SK-N-SH (cell line): ENCODE measurements at regions not wholly inside any gene's neighbourhood (a gene's known extent, or its start where the extent isn't known, plus 50 kb on each side); places are given as distances from the start of the nearest gene placed in this dataset.
A peak's percentile ranks its signal among the peaks of the same experiment; 100 is the strongest.

ENCODE experiments used
- CTCF ChIA-PET: fragments of 300-600, 350-600 bp; formaldehyde crosslinking; extraction: SDS; loops from one replicate; lab custom pipeline; 2021; lab: Yijun Ruan, JAX
- POLR2A ChIA-PET: fragments of 350-600 bp; sonication (Branson Sonifier 250); formaldehyde crosslinking; extraction: SDS; loops from one replicate; lab custom pipeline; 2020; ENCODE audit warnings: antibody characterized with exemption, inconsistent platforms; lab: Yijun Ruan, JAX
- DNase-seq: peaks from one replicate; pipeline ENCODE4 v3.0.0; 2012
- H2AFZ ChIP-seq: fragments of 200-600 bp; sonication (generic); 2 replicates; pipeline ENCODE4 v1.8.1; 2016; ENCODE audit warnings: antibody characterized with exemption, mild to moderate bottlenecking, low read depth
- H3F3A ChIP-seq: fragments of 200-600 bp; sonication (generic); replicated peaks from 2 replicates; pipeline ENCODE3; 2016; ENCODE audit warnings: antibody characterized with exemption, mild to moderate bottlenecking; ENCODE audit not compliant: insufficient read depth
- H3K27ac ChIP-seq, 2 experiments: fragments of 200-500 bp in 1 of 2; fragments of 200-600 bp in 1 of 2; sonication (Bioruptor generic) in 1 of 2; sonication (generic), shearing (Covaris generic) in 1 of 2; 2 replicates each; pipeline versions ENCODE4 v1.5.1 to v1.6.1; 2014 to 2016; ENCODE audit warnings: low read depth in 2 of 2, inconsistent platforms in 1 of 2, low read length in 1 of 2, mild to moderate bottlenecking in 1 of 2, mixed read lengths in 1 of 2
- H3K27me3 ChIP-seq: fragments of 200-600 bp; sonication (generic), shearing (Covaris generic); 2 replicates; pipeline ENCODE4 v1.6.1; 2016; ENCODE audit warnings: mixed run types; ENCODE audit not compliant: insufficient read depth
- H3K36me3 ChIP-seq, 2 experiments: fragments of 200-500 bp in 1 of 2; fragments of 200-600 bp in 1 of 2; sonication (Bioruptor generic) in 1 of 2; sonication (generic) in 1 of 2; replicated peaks in 1 of 2; 2 replicates each; pipeline versions ENCODE3 to v1.5.1; 2014 to 2016; ENCODE audit warnings: low read length in 1 of 2, mild to moderate bottlenecking in 1 of 2; ENCODE audit not compliant: insufficient read depth in 2 of 2, control insufficient read depth in 1 of 2
- H3K4me1 ChIP-seq, 2 experiments: fragments of 200-500 bp in 1 of 2; fragments of 200-600 bp in 1 of 2; sonication (Bioruptor generic) in 1 of 2; sonication (generic), shearing (Covaris generic) in 1 of 2; 2 replicates each; pipeline versions ENCODE4 v1.5.1 to v1.6.1; 2014 to 2016; ENCODE audit warnings: low read depth in 1 of 2, low read length in 1 of 2, mixed run types in 1 of 2; ENCODE audit not compliant: insufficient read depth in 2 of 2, control insufficient read depth in 1 of 2
- H3K4me2 ChIP-seq: fragments of 200-600 bp; sonication (generic), shearing (Covaris generic); 2 replicates; pipeline ENCODE4 v1.6.1; 2017; ENCODE audit warnings: mixed run types
- H3K4me3 ChIP-seq, 2 experiments: fragments of 200-500 bp in 1 of 2; fragments of 200-600 bp in 1 of 2; sonication (Bioruptor generic) in 1 of 2; sonication (generic), shearing (Covaris generic) in 1 of 2; 2 replicates each; pipeline versions ENCODE4 v1.5.1 to v1.8.1; 2014 to 2016; ENCODE audit warnings: low read depth in 2 of 2, inconsistent platforms in 1 of 2, low read length in 1 of 2, mild to moderate bottlenecking in 1 of 2, mixed read lengths in 1 of 2, moderate library complexity in 1 of 2
- H3K79me2 ChIP-seq: fragments of 200-600 bp; sonication (generic); 2 replicates; pipeline ENCODE4 v1.8.1; 2017; ENCODE audit warnings: mild to moderate bottlenecking; ENCODE audit not compliant: insufficient read depth
- H3K9ac ChIP-seq: fragments of 200-600 bp; sonication (generic); 2 replicates; pipeline ENCODE4 v1.6.1; 2017; ENCODE audit warnings: mixed run types
- H3K9me2 ChIP-seq: fragments of 200-600 bp; sonication (generic); 2 replicates; pipeline ENCODE4 v1.6.1; 2017; ENCODE audit warnings: mixed run types
- H3K9me3 ChIP-seq: fragments of 200-600 bp; sonication (generic); 2 replicates; pipeline ENCODE4 v1.6.1; 2017; ENCODE audit warnings: mixed run types, mild to moderate bottlenecking, moderate library complexity
- H4K20me1 ChIP-seq: fragments of 200-600 bp; sonication (generic); 2 replicates; pipeline ENCODE4 v1.6.1; 2017; ENCODE audit warnings: mild to moderate bottlenecking, mixed run types; ENCODE audit not compliant: insufficient read depth
- CHD2 ChIP-seq: fragments of 150-350 bp; IDR thresholded peaks from 2 replicates; pipeline ENCODE4 v1.6.1; 2018; ENCODE audit warnings: low read length; ENCODE audit not compliant: partially characterized antibody
- EP300 ChIP-seq, 2 experiments: IDR thresholded peaks; 2 replicates each; pipeline versions ENCODE4 v1.4.0 to v1.6.1; 2012; ENCODE audit warnings: borderline replicate concordance in 1 of 2, low read depth in 1 of 2, low read length in 1 of 2
- EZH2phosphoT487 ChIP-seq: fragments of 200-600 bp; sonication (generic); IDR thresholded peaks from 2 replicates; pipeline ENCODE4 v1.6.1; 2017; ENCODE audit warnings: low read depth, mixed run types, mild to moderate bottlenecking, antibody characterized with exemption, moderate library complexity, borderline replicate concordance
- FOXJ3 ChIP-seq: sonication (generic); formaldehyde crosslinking; IDR thresholded peaks from 2 replicates; pipeline ENCODE4 v1.5.1; 2020; ENCODE audit warnings: mild to moderate bottlenecking, missing genetic modification reagents
- GABPA ChIP-seq: IDR thresholded peaks from 2 replicates; pipeline ENCODE4 v1.4.0; 2012; ENCODE audit warnings: low read depth, mild to moderate bottlenecking
- JUND ChIP-seq: IDR thresholded peaks from 2 replicates; pipeline ENCODE4 v1.4.0; 2012
- MXI1 ChIP-seq: IDR thresholded peaks from 2 replicates; pipeline ENCODE4 v1.6.1; 2012; ENCODE audit warnings: mild to moderate bottlenecking, low read depth, low read length, improper control_type of control experiment
- NFIC ChIP-seq: IDR thresholded peaks from 2 replicates; pipeline ENCODE4 v1.4.0; 2012; ENCODE audit warnings: borderline replicate concordance
- NRF1 ChIP-seq: IDR thresholded peaks from 2 replicates; pipeline ENCODE4 v1.6.1; 2012; ENCODE audit warnings: low read depth, mild to moderate bottlenecking, low read length
- RAD21 ChIP-seq: IDR thresholded peaks from 2 replicates; pipeline ENCODE4 v1.6.1; 2012; ENCODE audit warnings: mild to moderate bottlenecking, low read length
- RCOR1 ChIP-seq: fragments of 150-350 bp; IDR thresholded peaks from 2 replicates; pipeline ENCODE4 v1.6.1; 2017; ENCODE audit warnings: antibody characterized with exemption, low read length
- SIN3A ChIP-seq: IDR thresholded peaks from 2 replicates; pipeline ENCODE4 v1.6.1; 2012; ENCODE audit warnings: low read depth, mild to moderate bottlenecking, low read length, moderate library complexity, borderline replicate concordance
- SMC3 ChIP-seq: IDR thresholded peaks from 2 replicates; pipeline ENCODE4 v1.6.1; 2012; ENCODE audit warnings: low read depth, low read length, improper control_type of control experiment
- TCF12 ChIP-seq: IDR thresholded peaks from 2 replicates; pipeline ENCODE4 v1.4.0; 2012
- WGBS: methylation state at CpG from one replicate; pipeline ENCODE4 v1.1.6; 2017; ENCODE audit warnings: low lambda C conversion rate; 5-methylcytosine and 5-hydroxymethylcytosine counted together
- TF ChIP-seq, protein P1 (sequence below): fragments of 200-600 bp; sonication (generic); IDR thresholded peaks from 2 replicates; pipeline ENCODE4 v1.6.1; 2017; ENCODE audit warnings: antibody characterized with exemption, mild to moderate bottlenecking, moderate library complexity
- TF ChIP-seq, protein P2 (sequence below): IDR thresholded peaks from 2 replicates; pipeline ENCODE4; 2012
- TF ChIP-seq, protein P3 (sequence below): IDR thresholded peaks from 2 replicates; pipeline ENCODE4 v1.4.0; 2012; ENCODE audit warnings: low read depth, borderline replicate concordance
- TF ChIP-seq, protein P4 (sequence below): fragments of 150-350 bp; IDR thresholded peaks from 2 replicates; pipeline ENCODE4 v1.6.1; 2017; ENCODE audit warnings: antibody characterized with exemption, low read length, low read depth, borderline replicate concordance

DNA sequence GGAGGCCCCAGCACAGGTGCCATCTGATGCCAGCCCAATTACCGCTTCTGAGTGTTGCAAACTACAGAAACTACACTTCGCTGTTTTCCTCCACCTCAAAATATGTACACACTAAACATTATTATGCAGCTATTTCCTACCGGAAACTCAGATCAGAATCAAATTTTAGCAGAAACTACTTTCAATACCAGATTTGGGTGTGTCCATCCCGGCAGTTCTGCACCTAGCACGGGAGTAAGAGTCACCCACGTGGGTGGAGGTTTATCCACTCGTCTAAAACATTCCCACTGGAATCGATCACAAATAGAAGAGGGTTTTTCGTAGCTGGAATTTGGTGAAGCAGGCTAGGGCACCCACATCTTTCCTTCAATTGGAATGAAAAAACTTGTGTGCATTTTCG lies 214.4 kb upstream of the PRKCQ start:
- H3K79me2 ChIP-seq = no peaks in the 10 kb centered on the region
- no peaks in the 10 kb centered on the region for H3K36me3 ChIP-seq
- H3K9me3 ChIP-seq = no peaks in the 10 kb centered on the region
- WGBS = 42% methylated on average over 10 of the region's 10 CpGs
- H3K4me3 ChIP-seq = no peak overlapping the region
- ChIA-PET CTCF (no interaction called here), POLR2A (no interaction called here)
- DNase-seq = no peak
- H3K27ac ChIP-seq = no peak overlapping the region
- no peaks in the 10 kb centered on the region for H3K4me1 ChIP-seq
- H2AFZ ChIP-seq = peak overlapping the region; percentile 72; the same call in 1 of the 2 replicates
- no peak overlapping the region for H3K9ac ChIP-seq
- no peak for TF ChIP-seq RAD21
- no peak for TF ChIP-seq SIN3A
- TF ChIP-seq, protein P1, sequence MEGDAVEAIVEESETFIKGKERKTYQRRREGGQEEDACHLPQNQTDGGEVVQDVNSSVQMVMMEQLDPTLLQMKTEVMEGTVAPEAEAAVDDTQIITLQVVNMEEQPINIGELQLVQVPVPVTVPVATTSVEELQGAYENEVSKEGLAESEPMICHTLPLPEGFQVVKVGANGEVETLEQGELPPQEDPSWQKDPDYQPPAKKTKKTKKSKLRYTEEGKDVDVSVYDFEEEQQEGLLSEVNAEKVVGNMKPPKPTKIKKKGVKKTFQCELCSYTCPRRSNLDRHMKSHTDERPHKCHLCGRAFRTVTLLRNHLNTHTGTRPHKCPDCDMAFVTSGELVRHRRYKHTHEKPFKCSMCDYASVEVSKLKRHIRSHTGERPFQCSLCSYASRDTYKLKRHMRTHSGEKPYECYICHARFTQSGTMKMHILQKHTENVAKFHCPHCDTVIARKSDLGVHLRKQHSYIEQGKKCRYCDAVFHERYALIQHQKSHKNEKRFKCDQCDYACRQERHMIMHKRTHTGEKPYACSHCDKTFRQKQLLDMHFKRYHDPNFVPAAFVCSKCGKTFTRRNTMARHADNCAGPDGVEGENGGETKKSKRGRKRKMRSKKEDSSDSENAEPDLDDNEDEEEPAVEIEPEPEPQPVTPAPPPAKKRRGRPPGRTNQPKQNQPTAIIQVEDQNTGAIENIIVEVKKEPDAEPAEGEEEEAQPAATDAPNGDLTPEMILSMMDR = no peak
- no peak for TF ChIP-seq EP300 (IDR thresholded peaks at IDR 0.05; ENCODE audit: borderline replicate concordance in 1 of 2, low read depth in 1 of 2, low read length in 1 of 2)
- no peak for TF ChIP-seq EZH2phosphoT487
- no peak for TF ChIP-seq GABPA
- TF ChIP-seq, protein P2, sequence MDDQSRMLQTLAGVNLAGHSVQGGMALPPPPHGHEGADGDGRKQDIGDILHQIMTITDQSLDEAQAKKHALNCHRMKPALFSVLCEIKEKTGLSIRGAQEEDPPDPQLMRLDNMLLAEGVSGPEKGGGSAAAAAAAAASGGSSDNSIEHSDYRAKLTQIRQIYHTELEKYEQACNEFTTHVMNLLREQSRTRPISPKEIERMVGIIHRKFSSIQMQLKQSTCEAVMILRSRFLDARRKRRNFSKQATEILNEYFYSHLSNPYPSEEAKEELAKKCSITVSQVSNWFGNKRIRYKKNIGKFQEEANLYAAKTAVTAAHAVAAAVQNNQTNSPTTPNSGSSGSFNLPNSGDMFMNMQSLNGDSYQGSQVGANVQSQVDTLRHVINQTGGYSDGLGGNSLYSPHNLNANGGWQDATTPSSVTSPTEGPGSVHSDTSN = no peak
- no peak for TF ChIP-seq SMC3
- TF ChIP-seq JUND = no peak
- TF ChIP-seq CHD2 = no peak
- TF ChIP-seq, protein P3, sequence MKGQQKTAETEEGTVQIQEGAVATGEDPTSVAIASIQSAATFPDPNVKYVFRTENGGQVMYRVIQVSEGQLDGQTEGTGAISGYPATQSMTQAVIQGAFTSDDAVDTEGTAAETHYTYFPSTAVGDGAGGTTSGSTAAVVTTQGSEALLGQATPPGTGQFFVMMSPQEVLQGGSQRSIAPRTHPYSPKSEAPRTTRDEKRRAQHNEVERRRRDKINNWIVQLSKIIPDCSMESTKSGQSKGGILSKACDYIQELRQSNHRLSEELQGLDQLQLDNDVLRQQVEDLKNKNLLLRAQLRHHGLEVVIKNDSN = no peak
- TF ChIP-seq MXI1 = no peak
- no peak for TF ChIP-seq TCF12
- no peak for TF ChIP-seq FOXJ3 (CRISPR knock-in tag)
- TF ChIP-seq RCOR1 = no peak
- TF ChIP-seq, protein P4, sequence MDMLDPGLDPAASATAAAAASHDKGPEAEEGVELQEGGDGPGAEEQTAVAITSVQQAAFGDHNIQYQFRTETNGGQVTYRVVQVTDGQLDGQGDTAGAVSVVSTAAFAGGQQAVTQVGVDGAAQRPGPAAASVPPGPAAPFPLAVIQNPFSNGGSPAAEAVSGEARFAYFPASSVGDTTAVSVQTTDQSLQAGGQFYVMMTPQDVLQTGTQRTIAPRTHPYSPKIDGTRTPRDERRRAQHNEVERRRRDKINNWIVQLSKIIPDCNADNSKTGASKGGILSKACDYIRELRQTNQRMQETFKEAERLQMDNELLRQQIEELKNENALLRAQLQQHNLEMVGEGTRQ = no peak
- no peak for TF ChIP-seq NRF1
- no peak for TF ChIP-seq NFIC
- no peaks in the 10 kb centered on the region for H3F3A ChIP-seq
- H3K4me2 ChIP-seq = no peak overlapping the region
- no peaks in the 10 kb centered on the region for H3K9me2 ChIP-seq
- no peaks in the 10 kb centered on the region for H4K20me1 ChIP-seq
- H3K27me3 ChIP-seq = peaks cover 5% of the 10 kb centered on the region; the same call in 1 of the 2 replicates
